Esophagus squamous epithelium (tissue), 5 donors: ENCODE measurements at regions not wholly inside any gene's neighbourhood (a gene's known extent, or its start where the extent isn't known, plus 50 kb on each side); places are given as distances from the start of the nearest gene placed in this dataset.

Source experiments
- DNase-seq: peaks from one replicate; lab custom pipeline; 2025; lab: John Stamatoyannopoulos, UW
- H3K27ac ChIP-seq, 4 donors: fragments of 200-600 bp; sonication (generic); one replicate each; pipeline ENCODE4 v1.5.1; 2016 to 2019; ENCODE audit warnings: mild to moderate bottlenecking in 1 of 4
- H3K27me3 ChIP-seq, 4 donors: fragments of 200-600 bp; sonication (generic); 1 replicate in 3 of 4; 2 replicates in 1 of 4; pipeline versions ENCODE4 v1.5.1 to v1.6.0; 2017 to 2021; ENCODE audit warnings: antibody characterized with exemption in 1 of 4
- H3K36me3 ChIP-seq, 3 donors: fragments of 200-600 bp; sonication (generic); one replicate each; pipeline ENCODE4 v1.5.1; 2016 to 2019
- H3K4me1 ChIP-seq, 3 donors: fragments of 200-600 bp; sonication (generic); one replicate each; pipeline ENCODE4 v1.5.1; 2017 to 2019
- H3K4me3 ChIP-seq, 4 donors: fragments of 200-600 bp; sonication (generic); 1 replicate in 3 of 4; 2 replicates in 1 of 4; pipeline ENCODE4 v1.5.1; 2016 to 2019; ENCODE audit warnings: mild to moderate bottlenecking in 2 of 4, moderate library complexity in 1 of 4
- H3K9me3 ChIP-seq, 3 donors: fragments of 200-600 bp; sonication (generic); one replicate each; pipeline ENCODE4 v1.5.1; 2016 to 2019
- CTCF ChIP-seq, 6 experiments: fragments of 450-650 bp in 4 of 6; fragments of 200-600 bp in 2 of 6; sonication (generic) in 2 of 6; IDR thresholded peaks; one replicate each; pipeline ENCODE4 v1.5.1; 2016 to 2019; ENCODE audit warnings: antibody characterized with exemption in 6 of 6, mild to moderate bottlenecking in 4 of 6, moderate library complexity in 4 of 6
- POLR2A ChIP-seq, 4 donors: fragments of 450-650 bp; IDR thresholded peaks; one replicate each; pipeline ENCODE4 v1.6.1; 2017; ENCODE audit warnings: antibody characterized with exemption in 4 of 4, mild to moderate bottlenecking in 4 of 4, moderate library complexity in 3 of 4
- WGBS, 2 donors: methylation state at CpG; one replicate each; pipeline ENCODE4 v1.1.5; 2018; 5-methylcytosine and 5-hydroxymethylcytosine counted together
- intact Hi-C: fragments of 100-400 bp; cut with DNase I; formaldehyde crosslinking; loops from one replicate; pipeline ENCODE4 v1.15.0; 2022
- donor health status: DM: yes; HTN: yes; CAD: no.

DNA sequence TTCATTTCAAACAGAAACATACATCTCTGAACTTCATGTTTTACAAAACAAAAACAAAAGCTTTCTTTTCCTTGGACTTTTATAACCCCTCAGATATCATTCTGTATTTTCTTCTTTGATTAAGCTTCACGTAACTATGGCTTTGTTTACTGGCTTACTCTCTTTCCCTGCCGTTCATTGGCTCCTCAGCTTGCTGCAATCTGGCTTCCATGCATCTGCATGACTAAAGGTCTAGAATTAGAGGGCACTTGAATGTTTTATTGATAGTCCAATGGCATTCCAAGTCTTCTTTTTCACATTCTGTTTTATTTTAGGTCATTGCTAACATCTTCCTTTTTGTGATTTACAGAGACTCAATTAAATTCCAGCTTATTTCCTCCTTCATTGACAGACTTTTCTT, 487.6 kb downstream of the GRXCR1 start:
- Histone ChIP-seq H3K36me3 (no peaks in the 10 kb centered on the region), H3K4me1 (no peaks in the 10 kb centered on the region), H3K27ac (no peak overlapping the region), H3K27me3 (no peaks in the 10 kb centered on the region), H3K9me3 (no peaks in the 10 kb centered on the region), H3K4me3 (no peak overlapping the region)
- intact Hi-C loops, result no loop called here
- 55 to 72% methylated on average over 2 of the region's 2 CpGs for WGBS, 2 donors
- DNase-seq, result no peak
- TF ChIP-seq POLR2A (IDR thresholded peaks at IDR 0.05) (no peak), CTCF (IDR thresholded peaks at IDR 0.05) (no peak)

DNA sequence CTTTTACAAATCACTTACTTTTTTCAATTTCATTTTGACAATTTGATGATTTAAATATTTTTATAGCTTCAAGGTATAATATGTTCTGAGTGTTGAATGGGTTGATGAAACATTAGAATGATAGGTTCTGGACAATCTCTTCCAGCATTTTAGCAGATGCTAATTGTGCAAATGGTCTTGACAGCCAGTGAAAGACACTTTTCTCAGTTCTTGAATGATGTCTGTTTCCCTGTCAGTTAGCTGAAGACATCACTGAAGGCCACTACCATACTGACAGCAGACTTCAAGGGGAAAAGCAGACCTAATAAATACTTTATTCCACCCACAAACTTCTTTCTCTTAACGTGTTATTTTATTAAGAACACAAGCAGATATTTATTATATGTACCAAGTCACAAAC, 498.6 kb downstream of the GRXCR1 start:
- Histone ChIP-seq H3K4me1 (no peaks in the 10 kb centered on the region), H3K27ac (no peak overlapping the region), H3K9me3 (no peaks in the 10 kb centered on the region), H3K4me3 (no peak overlapping the region), H3K27me3 (no peaks in the 10 kb centered on the region), H3K36me3 (no peaks in the 10 kb centered on the region)
- no peak for DNase-seq
- 19 to 26% methylated on average over 1 of the region's 1 CpG for WGBS, 2 donors
- intact Hi-C loops, result no loop called here
- no peak for TF ChIP-seq CTCF (IDR thresholded peaks at IDR 0.05)
- no peak for TF ChIP-seq POLR2A (IDR thresholded peaks at IDR 0.05)

DNA sequence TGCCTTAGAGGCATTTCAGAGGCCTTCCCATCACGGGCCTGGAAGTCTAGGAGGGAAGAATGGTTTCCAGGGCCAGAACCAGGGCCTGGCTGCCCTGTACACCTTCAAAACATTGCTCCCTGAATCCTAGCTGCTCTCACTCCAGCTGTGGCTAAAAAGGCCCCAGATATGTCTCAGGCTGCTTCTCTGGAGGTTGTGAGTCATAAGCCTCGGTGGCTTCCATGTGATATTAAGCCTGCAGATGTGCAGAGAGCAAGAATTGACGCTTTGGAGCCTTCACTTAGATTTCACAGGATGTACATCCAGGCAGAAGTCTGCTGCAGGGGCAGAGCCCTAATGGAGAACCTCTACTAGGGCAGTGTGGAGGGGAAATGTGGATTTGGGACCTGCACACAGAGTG, 502.5 kb downstream of the GRXCR1 start:
- 0 to 20% methylated on average over 1 to 2 of the region's 3 CpGs for WGBS, 2 donors
- Histone ChIP-seq H3K9me3 (no peaks in the 10 kb centered on the region), H3K27ac (no peak overlapping the region), H3K36me3 (no peaks in the 10 kb centered on the region), H3K27me3 (no peaks in the 10 kb centered on the region), H3K4me1 (no peaks in the 10 kb centered on the region), H3K4me3 (no peak overlapping the region)
- intact Hi-C loops, result no loop called here
- DNase-seq, result no peak
- no peak for TF ChIP-seq CTCF (IDR thresholded peaks at IDR 0.05)
- no peak for TF ChIP-seq POLR2A (IDR thresholded peaks at IDR 0.05)

GRCh38 chr4:43399726-43400125, 507.2 kb downstream of the GRXCR1 start:
- Histone ChIP-seq H3K27ac (no peak overlapping the region), H3K4me1 (no peaks in the 10 kb centered on the region), H3K9me3 (no peaks in the 10 kb centered on the region), H3K27me3 (no peaks in the 10 kb centered on the region), H3K4me3 (no peak overlapping the region), H3K36me3 (no peaks in the 10 kb centered on the region)
- intact Hi-C loops, result no loop called here
- no peak for TF ChIP-seq POLR2A (IDR thresholded peaks at IDR 0.05)
- TF ChIP-seq CTCF (IDR thresholded peaks at IDR 0.05), result no peak
- WGBS, 2 donors, result 54 to 68% methylated on average over 2 to 3 of the region's 3 CpGs
- DNase-seq, result no peak

- Histone ChIP-seq H3K9me3 (peaks cover 0 to 6% (median 0%) of the 10 kb centered on the region in 3 donors), H3K27me3 (no peaks in the 10 kb centered on the region), H3K4me3 (no peak overlapping the region), H3K4me1 (no peaks in the 10 kb centered on the region), H3K36me3 (no peaks in the 10 kb centered on the region), H3K27ac (no peak overlapping the region)
- intact Hi-C loops, result no loop called here
- no peak for TF ChIP-seq CTCF (IDR thresholded peaks at IDR 0.05)
- TF ChIP-seq POLR2A (IDR thresholded peaks at IDR 0.05), result no peak
- WGBS, 2 donors, result 55 to 67% methylated on average over 1 of the region's 1 CpG
- no peak for DNase-seq
Measured at GRCh38 chr4:43402393-43402792, 509.9 kb downstream of the GRXCR1 start.
